SK-N-SH treated with all-trans-retinoic acid at 6 μM for 48 hours (cell line): ENCODE measurements at regions not wholly inside any gene's neighbourhood (a gene's known extent, or its start where the extent isn't known, plus 50 kb on each side); places are given as distances from the start of the nearest gene placed in this dataset.
"Not testable (repeated sequence)": the region's sequence is repeated elsewhere in the genome, so short reads cannot be mapped to it uniquely, and the experiment has no call there.

Experiments used
- CREB5 ChIP-seq: fragments of 250-450 bp; sonication (Bioruptor Pico); IDR thresholded peaks from 2 replicates; pipeline ENCODE4 v1.5.1; 2020; ENCODE audit warnings: low read depth, mild to moderate bottlenecking, moderate library complexity
- OSR1 ChIP-seq: fragments of 250-450 bp; sonication (Bioruptor Pico); IDR thresholded peaks from 2 replicates; pipeline ENCODE4 v1.8.0; 2022; ENCODE audit warnings: moderate library complexity, mild to moderate bottlenecking, inconsistent platforms
- RARB ChIP-seq: fragments of 250-450 bp; sonication (Bioruptor Pico); IDR thresholded peaks from 2 replicates; pipeline ENCODE4 v1.8.0; 2021; ENCODE audit warnings: mild to moderate bottlenecking, moderate library complexity
- TCF4 ChIP-seq: fragments of 250-450 bp; sonication (Bioruptor Pico); IDR thresholded peaks from 2 replicates; pipeline ENCODE4 v1.8.0; 2021; ENCODE audit warnings: mild to moderate bottlenecking, moderate library complexity, borderline replicate concordance
- ZFP3 ChIP-seq: fragments of 250-450 bp; sonication (Bioruptor Pico); IDR thresholded peaks from 2 replicates; pipeline ENCODE4 v1.5.0; 2020; ENCODE audit warnings: mild to moderate bottlenecking, moderate library complexity
- ZNF565 ChIP-seq: fragments of 450-650 bp; formaldehyde crosslinking; conservative IDR thresholded peaks from 2 replicates; pipeline ENCODE4 v1.5.0; 2020; ENCODE audit warnings: low read depth, mild to moderate bottlenecking, moderate library complexity
- ZNF70 ChIP-seq: fragments of 450-650 bp; formaldehyde crosslinking; IDR thresholded peaks from 2 replicates; pipeline ENCODE4 v1.5.0; 2020; ENCODE audit warnings: mild to moderate bottlenecking, moderate library complexity

DNA sequence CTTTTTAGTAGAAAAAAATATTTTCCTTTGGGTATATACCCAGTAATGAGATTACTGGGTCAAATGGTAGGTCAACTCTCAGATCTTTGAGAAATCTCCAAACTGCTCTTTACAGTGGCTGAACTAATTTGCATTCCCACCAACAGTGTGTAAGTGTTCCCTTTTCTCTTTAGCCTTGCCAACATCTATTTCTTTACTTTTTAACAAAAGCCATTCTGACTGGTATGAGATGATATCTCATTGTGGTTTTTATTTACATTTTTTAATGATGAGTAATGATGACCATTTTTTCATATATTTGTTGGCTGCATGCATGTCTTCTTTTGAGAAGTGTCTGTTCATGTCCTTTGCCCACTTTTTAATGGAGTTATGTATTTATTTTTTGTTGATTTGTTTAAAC, 1086.2 kb upstream of the GJE1 start:
- TF ChIP-seq TCF4 (CRISPR knock-in tag); OSR1 (CRISPR knock-in tag); ZNF565 (CRISPR knock-in tag); ZNF70 (CRISPR knock-in tag); CREB5 (CRISPR knock-in tag); RARB; ZFP3 (CRISPR knock-in tag): not testable (repeated sequence)
